Keratinocyte (primary cell): ENCODE measurements at regions not wholly inside any gene's neighbourhood (a gene's known extent, or its start where the extent isn't known, plus 50 kb on each side); places are given as distances from the start of the nearest gene placed in this dataset.

Experiments used
- EZH2 ChIP-seq: IDR thresholded peaks from one replicate; pipeline ENCODE4 v1.6.1; 2012; ENCODE audit warnings: inconsistent platforms, mild to moderate bottlenecking, low read length, moderate library complexity
- TF ChIP-seq, protein P1 (sequence below), 3 experiments: IDR thresholded peaks in 1 of 3; conservative IDR thresholded peaks in 1 of 3; optimal IDR thresholded peaks in 1 of 3; 2 replicates in 2 of 3; 3 replicates in 1 of 3; pipeline versions ENCODE3 to v1.5.1; 2011; ENCODE audit warnings: low read length in 3 of 3, mild to moderate bottlenecking in 3 of 3, moderate library complexity in 2 of 3, control low read depth in 1 of 3, inconsistent platforms in 1 of 3; ENCODE audit not compliant: insufficient read depth in 2 of 3; ENCODE audit errors: extremely low read depth in 1 of 3

DNA sequence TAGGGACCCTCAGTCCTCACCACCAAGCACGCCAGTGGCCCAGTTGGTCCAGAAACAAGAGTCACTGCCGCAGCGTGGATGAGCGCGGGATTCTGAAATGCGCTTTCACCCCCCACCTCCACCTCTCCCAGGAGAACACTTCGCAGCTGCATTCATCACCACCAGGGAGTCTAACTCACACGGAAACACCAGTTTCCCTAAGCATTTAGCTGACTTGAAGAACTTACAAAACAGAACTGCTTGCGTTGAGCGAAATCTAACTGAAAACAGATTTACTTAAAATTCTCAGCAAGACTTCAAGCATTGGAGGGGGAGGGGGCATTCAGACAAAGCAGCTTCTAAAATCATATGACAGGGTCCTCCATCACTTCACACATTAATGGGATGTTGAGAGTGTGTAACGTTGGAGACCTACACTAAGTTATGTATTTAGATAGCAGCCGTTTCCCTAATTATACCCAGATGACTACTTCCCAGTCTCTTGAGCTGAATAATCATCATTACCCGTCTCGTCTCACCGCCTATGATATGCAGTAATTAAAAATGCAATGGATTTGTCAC is 258.2 kb upstream of the IRS2 start:
- TF ChIP-seq, protein P1, sequence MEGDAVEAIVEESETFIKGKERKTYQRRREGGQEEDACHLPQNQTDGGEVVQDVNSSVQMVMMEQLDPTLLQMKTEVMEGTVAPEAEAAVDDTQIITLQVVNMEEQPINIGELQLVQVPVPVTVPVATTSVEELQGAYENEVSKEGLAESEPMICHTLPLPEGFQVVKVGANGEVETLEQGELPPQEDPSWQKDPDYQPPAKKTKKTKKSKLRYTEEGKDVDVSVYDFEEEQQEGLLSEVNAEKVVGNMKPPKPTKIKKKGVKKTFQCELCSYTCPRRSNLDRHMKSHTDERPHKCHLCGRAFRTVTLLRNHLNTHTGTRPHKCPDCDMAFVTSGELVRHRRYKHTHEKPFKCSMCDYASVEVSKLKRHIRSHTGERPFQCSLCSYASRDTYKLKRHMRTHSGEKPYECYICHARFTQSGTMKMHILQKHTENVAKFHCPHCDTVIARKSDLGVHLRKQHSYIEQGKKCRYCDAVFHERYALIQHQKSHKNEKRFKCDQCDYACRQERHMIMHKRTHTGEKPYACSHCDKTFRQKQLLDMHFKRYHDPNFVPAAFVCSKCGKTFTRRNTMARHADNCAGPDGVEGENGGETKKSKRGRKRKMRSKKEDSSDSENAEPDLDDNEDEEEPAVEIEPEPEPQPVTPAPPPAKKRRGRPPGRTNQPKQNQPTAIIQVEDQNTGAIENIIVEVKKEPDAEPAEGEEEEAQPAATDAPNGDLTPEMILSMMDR (optimal IDR thresholded peaks at IDR 0.05 in 1 of 3, IDR thresholded peaks at IDR 0.05 in 1 of 3, conservative IDR thresholded peaks at IDR 0.05 in 1 of 3; ENCODE audit: extremely low read depth in 1 of 3, insufficient read depth in 2 of 3, low read length in 3 of 3): no peak
- no peak for TF ChIP-seq EZH2
